Adipocyte (in vitro differentiated cells): ENCODE measurements at regions not wholly inside any gene's neighbourhood (a gene's known extent, or its start where the extent isn't known, plus 50 kb on each side); places are given as distances from the start of the nearest gene placed in this dataset.

Experiments used
- DNase-seq: peaks from one replicate; pipeline ENCODE4 v3.0.0-alpha.2; 2015; ENCODE audit warnings: low read depth
- H3K27me3 ChIP-seq: replicated peaks from 2 replicates; pipeline ENCODE4 v1.7.0; 2013; ENCODE audit warnings: mild to moderate bottlenecking, low read length, moderate library complexity; ENCODE audit not compliant: control insufficient read depth, insufficient read depth
- H3K36me3 ChIP-seq: 2 replicates; pipeline ENCODE4 v1.7.0; 2013; ENCODE audit warnings: low read length, mild to moderate bottlenecking, moderate library complexity; ENCODE audit not compliant: control insufficient read depth, insufficient read depth, severe bottlenecking
- H3K4me1 ChIP-seq: 2 replicates; pipeline ENCODE4 v1.7.0; 2013; ENCODE audit warnings: mild to moderate bottlenecking, low read length, moderate library complexity; ENCODE audit not compliant: control insufficient read depth, insufficient read depth
- H3K4me3 ChIP-seq: 2 replicates; pipeline ENCODE4 v1.7.0; 2013; ENCODE audit warnings: mild to moderate bottlenecking, low read length, moderate library complexity
- H3K9ac ChIP-seq: 2 replicates; pipeline ENCODE4 v1.7.0; 2013; ENCODE audit warnings: mild to moderate bottlenecking, low read length, moderate library complexity
- H3K9me3 ChIP-seq: 2 replicates; pipeline ENCODE4 v1.7.0; 2013; ENCODE audit warnings: mild to moderate bottlenecking, low read length, moderate library complexity; ENCODE audit not compliant: control insufficient read depth

DNA sequence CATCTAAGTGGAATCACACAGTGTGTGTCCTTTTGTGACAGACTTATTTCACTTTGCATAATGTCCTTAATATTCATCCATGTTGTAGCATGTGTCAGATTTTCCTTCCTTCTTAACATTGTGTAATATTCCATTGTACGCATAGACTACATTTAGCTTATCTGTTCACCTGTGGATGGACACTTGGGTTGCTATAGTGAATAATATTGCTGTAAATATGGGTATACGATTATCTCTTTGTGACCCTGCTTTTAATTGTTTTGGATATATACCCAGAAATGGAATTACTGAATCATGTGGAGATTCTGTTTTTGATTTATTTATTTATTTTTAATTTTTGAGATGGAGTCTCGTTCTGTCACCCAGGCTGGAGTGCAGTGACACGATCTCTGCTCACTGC is 63.0 kb upstream of the ATP5PO start:
- Histone ChIP-seq H3K4me3 (no peak overlapping the region), H3K36me3 (no peaks in the 10 kb centered on the region), H3K9me3 (no peaks in the 10 kb centered on the region), H3K4me1 (peaks cover 44% of the 10 kb centered on the region), H3K9ac (no peak overlapping the region), H3K27me3 (no peaks in the 10 kb centered on the region)
- DNase-seq = no peak

DNA sequence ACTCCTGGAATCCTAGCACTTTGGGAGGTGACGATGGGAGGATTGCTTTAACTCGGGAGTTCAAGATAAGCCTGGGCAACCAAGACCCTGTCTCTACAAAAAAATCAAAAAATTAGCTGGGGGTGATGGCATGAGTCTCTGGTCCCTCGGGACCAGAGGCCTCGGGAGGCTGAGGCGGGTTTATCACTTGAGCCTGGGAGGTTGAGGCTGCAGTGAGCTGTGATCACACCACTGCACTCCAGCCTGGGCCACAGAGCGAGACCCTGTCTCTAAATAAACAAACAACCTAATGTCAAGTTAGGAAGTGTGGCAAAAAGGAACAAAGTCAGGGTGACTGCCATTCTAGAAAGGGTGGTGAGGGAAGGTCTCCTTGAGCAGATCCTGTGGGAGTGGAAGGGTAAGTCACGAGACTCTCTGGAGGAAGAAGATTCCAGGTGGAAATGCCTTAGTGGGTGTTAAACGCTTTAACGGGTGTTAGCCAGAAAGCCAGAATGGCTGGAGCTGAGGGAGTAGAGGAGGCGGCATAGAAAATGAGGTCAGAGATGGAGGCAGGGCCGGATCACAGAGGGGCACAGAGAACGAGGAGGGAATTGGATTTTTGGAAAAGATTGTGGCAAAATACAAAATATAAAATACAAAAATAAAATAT is 62.2 kb upstream of the ATP5PO start:
- Histone ChIP-seq H3K4me1 (peaks cover 44% of the 10 kb centered on the region), H3K36me3 (no peaks in the 10 kb centered on the region), H3K27me3 (no peaks in the 10 kb centered on the region), H3K9ac (peak overlapping the region; percentile 13), H3K9me3 (no peaks in the 10 kb centered on the region), H3K4me3 (peak overlapping the region; percentile 33)
- no peak for DNase-seq

- peak overlapping the region; percentile 33 for H3K4me3 ChIP-seq
- H3K4me1 ChIP-seq = peaks cover 44% of the 10 kb centered on the region
- no peaks in the 10 kb centered on the region for H3K9me3 ChIP-seq
- peak overlapping the region; percentile 13 for H3K9ac ChIP-seq
- no peaks in the 10 kb centered on the region for H3K36me3 ChIP-seq
- H3K27me3 ChIP-seq = no peaks in the 10 kb centered on the region
- DNase-seq = no peak
Measured at GRCh38 chr21:33977017-33977720, 61.6 kb upstream of the ATP5PO start.

DNA sequence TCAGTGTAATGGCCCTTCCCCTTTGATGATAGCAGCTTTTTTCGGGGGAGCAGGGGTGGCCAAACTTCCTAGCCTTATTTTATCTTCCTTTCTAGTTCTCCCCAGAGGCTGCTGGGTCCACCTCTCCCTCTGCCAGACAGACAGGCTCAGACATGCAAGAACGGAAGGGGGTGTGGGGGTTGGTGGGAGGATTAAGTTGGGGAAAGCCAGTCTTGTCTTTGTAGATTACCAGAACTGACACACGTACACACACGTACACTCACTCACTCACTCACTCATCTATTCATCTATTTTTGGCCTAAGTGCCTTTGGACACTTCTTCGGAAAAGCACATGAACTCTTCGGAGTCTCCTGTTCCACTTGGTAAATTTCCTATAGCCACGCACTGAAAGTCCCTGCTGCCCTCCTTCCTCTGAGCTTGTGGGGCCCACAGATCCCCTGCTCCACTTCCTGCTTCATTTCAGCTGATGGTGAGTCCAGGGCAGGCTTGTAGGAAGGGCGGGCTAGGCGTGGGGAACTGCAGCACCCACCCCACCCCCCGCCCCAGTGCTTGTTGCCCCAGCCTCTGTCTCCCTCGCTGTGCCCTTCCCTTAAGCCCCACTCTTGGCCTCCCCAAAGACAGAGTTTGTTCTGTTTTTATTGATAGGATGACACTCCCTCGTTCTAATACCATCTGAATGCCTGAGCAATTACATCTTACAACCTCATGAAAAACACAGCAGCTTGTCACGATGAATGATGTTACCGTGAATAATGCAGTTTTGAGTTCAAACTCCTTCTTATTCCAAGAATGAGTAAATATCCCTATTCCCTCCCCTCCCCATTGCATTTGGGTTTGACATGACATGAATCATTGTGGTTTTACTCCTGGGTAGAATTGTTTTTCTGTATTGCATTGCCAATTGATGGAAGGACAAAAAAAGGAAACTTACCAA is 60.7 kb upstream of the ATP5PO start:
- peaks cover 42% of the 10 kb centered on the region for H3K4me1 ChIP-seq
- no peaks in the 10 kb centered on the region for H3K9me3 ChIP-seq
- H3K36me3 ChIP-seq = no peaks in the 10 kb centered on the region
- peak overlapping the region; percentile 71 for H3K9ac ChIP-seq
- peak overlapping the region; percentile 33 for H3K4me3 ChIP-seq
- no peaks in the 10 kb centered on the region for H3K27me3 ChIP-seq
- DNase-seq = peak; percentile 94

- Histone ChIP-seq H3K9me3 (no peaks in the 10 kb centered on the region), H3K36me3 (no peaks in the 10 kb centered on the region), H3K9ac (peak overlapping the region; percentile 71), H3K4me1 (peaks cover 36% of the 10 kb centered on the region), H3K4me3 (peak overlapping the region; percentile 33), H3K27me3 (no peaks in the 10 kb centered on the region)
- peak; percentile 28 for DNase-seq
Measured at GRCh38 chr21:33975548-33976081, 60.0 kb upstream of the ATP5PO start.

DNA sequence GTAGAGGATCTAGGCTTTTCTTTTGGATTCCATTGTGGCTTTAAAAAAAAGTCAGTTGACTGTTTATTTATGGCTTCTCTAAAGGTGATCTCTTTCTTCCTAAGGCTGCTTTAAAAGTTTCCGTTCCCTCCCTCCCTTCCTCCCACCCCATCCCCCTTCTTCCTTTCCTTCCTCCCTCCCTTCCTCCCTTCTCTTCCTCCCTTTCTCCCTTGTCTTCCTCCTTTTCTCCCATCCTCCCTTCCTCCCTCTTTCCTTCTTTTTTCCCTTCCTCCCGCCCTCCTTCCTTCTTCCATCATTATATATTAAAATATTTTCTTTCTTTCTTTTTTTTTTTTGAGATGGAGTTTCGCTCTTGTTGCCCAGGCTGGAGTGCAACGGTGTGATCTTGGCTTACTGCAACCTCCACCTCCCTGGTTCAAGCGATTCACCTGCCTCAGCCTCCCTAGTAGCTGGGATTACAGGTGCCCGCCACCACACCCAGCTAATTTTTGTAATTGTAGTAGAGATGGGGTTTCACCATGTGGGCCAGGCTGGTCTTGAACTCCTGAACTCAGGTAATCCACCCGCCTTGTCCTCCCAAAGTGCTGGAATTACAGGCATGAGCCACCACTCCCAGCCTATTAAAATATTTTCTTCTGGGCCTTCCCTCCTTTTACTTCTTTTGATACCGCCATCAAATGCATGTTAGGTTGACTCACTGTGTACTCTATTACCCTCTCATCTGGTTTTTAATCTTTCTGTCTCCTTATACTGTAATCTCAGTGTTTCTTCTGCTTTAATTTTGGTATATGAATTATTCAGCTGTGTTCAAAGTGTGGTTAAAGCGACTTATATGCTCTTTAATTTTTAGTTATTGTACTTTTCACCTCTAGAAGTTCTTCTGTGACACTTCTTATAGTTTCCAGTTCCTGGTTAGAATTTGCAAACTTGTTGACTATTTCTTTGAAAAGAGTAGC is 59.2 kb upstream of the ATP5PO start:
- DNase-seq = no peak
- Histone ChIP-seq H3K9me3 (no peaks in the 10 kb centered on the region), H3K36me3 (no peaks in the 10 kb centered on the region), H3K4me1 (peaks cover 39% of the 10 kb centered on the region), H3K27me3 (no peaks in the 10 kb centered on the region), H3K9ac (no peak overlapping the region), H3K4me3 (no peak overlapping the region)

GRCh38 chr21:33973268-33973667 is 57.7 kb upstream of the ATP5PO start:
- peaks cover 53% of the 10 kb centered on the region for H3K4me1 ChIP-seq
- no peaks in the 10 kb centered on the region for H3K9me3 ChIP-seq
- no peaks in the 10 kb centered on the region for H3K27me3 ChIP-seq
- no peak for DNase-seq
- H3K36me3 ChIP-seq = no peaks in the 10 kb centered on the region
- no peak overlapping the region for H3K4me3 ChIP-seq
- no peak overlapping the region for H3K9ac ChIP-seq

DNA sequence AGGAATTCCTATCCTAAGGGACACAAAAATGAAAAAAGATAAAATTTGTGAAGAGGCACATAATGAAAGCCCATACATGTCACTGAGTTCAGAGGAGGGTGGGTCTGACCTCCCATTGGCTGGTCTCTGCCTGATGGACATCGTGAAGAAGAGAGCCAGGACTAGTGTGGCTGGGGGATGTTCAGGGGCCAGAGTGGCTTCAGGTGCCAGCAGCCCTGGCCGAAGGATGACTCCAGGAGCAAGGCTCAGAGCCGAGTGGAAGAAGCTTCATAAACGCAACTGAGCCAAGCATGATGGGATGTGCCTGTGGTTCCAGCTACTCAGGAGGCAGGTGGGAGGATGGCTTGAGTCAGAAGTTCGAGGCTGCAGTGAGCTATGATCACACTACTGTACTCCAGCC is 56.9 kb upstream of the ATP5PO start:
- peaks cover 52% of the 10 kb centered on the region for H3K4me1 ChIP-seq
- no peak overlapping the region for H3K4me3 ChIP-seq
- H3K9ac ChIP-seq = no peak overlapping the region
- H3K27me3 ChIP-seq = no peaks in the 10 kb centered on the region
- H3K36me3 ChIP-seq = no peaks in the 10 kb centered on the region
- H3K9me3 ChIP-seq = no peaks in the 10 kb centered on the region
- no peak for DNase-seq

GRCh38 chr21:33971492-33972013 is 55.9 kb upstream of the ATP5PO start:
- no peak overlapping the region for H3K9ac ChIP-seq
- DNase-seq = no peak

DNA sequence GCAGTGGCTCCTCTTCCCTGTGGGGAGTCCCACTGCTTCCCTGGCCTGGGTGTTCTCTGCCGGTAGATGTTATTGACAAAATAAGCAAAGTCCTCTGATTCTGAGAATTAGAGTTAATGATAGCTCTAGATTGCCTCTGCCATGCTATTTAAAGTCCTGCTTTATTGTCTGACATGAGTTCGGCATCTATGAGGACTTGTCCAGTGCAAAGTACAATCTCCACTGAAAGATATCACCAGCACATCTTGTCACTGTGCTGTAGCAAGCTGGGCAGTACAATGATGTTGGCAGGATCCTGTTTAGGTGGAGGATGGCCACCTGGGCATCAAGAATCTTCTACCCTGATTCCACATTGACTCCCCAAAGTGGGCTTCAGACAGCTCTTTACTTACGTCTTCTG is 54.0 kb upstream of the ATP5PO start:
- no peaks in the 10 kb centered on the region for H3K36me3 ChIP-seq
- H3K27me3 ChIP-seq = no peaks in the 10 kb centered on the region
- no peaks in the 10 kb centered on the region for H3K9me3 ChIP-seq
- no peak for DNase-seq
- H3K9ac ChIP-seq = no peak overlapping the region
- no peak overlapping the region for H3K4me3 ChIP-seq
- peaks cover 32% of the 10 kb centered on the region for H3K4me1 ChIP-seq

More at GRCh38 chr21:33971492-33972013, 55.9 kb upstream of the ATP5PO start:
- Histone ChIP-seq H3K36me3 (no peaks in the 10 kb centered on the region), H3K4me3 (no peak overlapping the region), H3K4me1 (peaks cover 44% of the 10 kb centered on the region), H3K9me3 (no peaks in the 10 kb centered on the region), H3K27me3 (no peaks in the 10 kb centered on the region)
